Germinal center (tissue), 1 donor: ENCODE measurements at regions not wholly inside any gene's neighbourhood (a gene's known extent, or its start where the extent isn't known, plus 50 kb on each side); places are given as distances from the start of the nearest gene placed in this dataset.

ENCODE experiments used
- DNase-seq: peaks from one replicate; pipeline ENCODE4 v3.0.0; 2012; ENCODE audit warnings: mixed read lengths, low spot score

DNA sequence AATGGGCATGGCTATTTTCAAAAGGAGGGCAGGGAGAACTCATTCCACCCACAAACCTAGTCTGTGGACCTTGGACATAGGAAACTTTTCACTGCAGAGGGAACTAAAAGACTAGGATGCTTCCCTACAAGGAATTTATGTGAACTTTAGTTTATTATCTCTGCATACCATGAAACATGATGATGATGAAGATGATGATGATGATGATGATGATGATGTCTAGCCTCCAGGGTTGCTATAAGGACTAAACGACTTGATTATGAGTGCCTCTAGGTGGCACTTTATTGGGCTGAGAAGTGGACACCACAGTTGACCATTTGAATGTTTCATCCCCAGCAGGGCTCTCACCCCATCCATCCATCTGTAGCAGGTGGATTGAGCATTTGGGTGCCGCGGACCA lies 260.0 kb upstream of the TCF4 start:
- no peak for DNase-seq

DNA sequence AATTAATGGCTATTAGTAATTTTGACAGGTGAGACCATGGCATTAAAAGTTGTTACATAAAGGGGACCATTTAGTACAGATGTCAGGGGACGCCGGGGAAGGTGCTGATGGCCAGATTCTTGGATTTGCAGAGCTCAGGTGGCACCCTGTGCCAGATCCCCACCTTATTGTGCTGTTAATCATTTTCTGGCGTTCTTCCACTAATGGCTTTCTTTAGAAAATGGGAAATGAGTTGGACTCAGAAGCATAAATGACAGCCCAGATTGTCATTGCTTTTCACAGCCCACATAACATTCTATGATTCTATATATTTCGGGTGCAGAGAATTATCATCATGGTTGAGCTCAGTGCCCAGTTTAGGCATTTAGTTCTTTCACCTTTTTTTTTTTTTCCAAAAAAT lies 257.2 kb upstream of the TCF4 start:
- no peak for DNase-seq

DNA sequence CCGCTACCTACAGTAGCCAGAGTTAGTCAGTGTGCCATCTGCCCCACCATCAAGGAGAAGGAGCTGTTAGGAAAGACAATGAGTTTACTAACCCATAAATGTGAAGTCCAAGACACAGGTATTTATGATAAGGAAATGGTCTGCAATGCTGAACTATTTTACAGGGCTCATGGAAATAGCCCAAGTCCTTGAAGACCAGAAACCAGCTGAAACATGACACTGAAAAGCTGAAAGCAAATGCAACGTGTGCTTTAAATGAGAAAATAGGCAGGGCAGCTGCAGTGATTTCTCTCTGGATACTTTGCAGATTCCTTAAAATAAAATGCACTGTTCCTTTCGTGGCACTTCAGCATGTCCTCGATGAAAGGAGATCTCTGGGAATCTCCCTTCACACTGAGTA lies 256.4 kb upstream of the TCF4 start:
- no peak for DNase-seq

DNA sequence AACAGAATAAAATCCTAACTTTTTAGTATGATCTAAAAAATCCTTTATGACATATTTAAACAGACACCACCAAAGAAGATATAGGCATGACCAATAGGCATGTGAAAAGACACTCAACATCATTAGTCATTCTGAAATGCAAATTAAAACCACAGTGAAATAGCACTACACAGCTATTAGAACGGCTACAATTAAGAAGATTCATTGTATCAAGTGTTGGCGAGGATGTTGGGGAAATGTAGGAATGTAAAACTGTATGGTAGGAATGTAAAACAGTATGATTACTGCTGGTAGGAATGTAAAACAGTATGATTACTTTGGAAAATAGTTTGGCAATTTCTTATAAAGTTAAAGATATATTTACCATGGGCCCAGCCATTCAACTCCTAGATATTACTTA lies 253.3 kb upstream of the TCF4 start:
- DNase-seq = no peak

DNA sequence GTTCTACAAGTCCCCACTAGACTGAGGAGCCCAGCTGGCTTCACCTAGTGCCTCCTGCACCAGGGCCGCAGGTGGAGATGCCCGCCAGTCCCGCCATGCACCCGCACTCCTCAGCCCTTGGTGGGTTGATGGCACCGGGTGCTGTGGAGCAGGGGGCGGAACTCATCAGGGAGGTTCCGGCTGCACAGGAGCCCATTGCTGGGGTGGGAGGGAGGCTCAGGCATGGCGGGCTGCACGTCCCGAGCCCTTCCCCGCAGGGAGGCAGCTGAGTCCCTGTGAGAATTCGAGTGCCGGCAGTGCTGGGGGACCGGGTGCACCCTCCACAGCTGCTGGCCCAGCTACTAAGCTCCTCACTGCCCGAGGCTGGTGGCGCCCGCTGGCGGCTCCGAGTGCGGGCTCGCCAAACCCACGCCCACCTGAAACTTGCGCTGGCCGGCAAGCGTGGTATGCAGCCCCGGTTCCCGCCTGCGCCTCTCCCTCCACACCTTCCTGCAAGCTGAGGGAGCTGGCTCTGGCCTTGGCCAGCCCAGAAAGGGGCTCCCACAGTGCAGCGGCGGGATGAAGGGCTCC lies 252.7 kb upstream of the TCF4 start:
- no peak for DNase-seq

DNA sequence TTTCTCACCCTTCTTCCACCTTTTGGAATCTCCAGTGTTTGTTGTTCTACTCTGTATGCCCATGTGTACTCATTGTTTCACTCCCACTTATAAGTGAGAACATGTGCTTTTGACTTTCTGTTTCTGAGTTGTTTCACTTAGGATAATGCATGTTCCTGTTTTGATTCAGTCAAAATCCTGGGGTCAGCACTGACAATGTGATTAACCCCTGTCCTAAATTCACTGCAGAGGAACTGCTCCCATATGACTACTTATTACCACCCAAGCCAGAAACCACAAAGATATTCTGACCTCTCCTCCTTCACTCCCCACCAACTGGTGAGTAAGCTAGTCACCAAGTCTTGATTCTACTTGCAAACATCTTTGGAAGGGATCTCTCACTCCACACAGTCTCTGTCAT lies 251.4 kb upstream of the TCF4 start:
- no peak for DNase-seq

DNA sequence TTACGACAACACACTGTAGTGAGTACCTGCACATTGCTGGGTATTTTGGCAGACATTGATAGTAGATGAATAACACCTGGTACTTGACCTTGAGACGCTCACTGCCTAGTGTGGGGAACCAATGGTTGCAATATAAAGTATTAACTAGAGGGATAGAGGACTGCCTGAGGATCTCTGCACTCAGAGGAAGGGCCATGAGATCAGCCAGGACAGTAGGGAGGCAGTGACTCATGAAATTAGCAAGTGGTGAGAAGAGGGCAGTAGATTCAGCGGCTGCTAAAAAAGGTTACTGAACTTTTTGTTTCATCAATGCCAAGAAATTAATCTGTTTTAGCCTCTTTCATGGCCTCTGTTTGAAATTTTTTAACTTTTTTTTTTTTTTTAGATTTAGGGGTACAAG lies 250.8 kb upstream of the TCF4 start:
- no peak for DNase-seq

DNA sequence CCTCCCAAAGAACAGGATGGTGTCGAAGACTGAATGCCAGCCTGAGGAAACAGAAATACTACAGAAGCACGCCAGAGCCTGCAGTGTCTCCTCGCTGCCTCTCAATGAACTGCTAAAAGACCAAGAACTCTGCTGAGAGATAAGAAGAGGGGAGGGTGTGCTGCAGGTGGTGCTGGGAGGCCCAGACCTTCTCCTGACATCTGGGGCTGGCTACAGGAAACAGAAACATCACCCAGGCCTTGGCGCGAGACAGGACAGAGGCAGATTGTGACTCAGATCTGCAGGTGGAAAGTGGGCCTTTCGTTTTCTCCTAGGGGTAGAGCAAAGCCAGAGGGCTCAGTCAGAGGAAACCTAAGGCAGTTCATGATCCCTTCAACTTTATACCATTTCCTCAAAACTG lies 250.3 kb upstream of the TCF4 start:
- no peak for DNase-seq

DNA sequence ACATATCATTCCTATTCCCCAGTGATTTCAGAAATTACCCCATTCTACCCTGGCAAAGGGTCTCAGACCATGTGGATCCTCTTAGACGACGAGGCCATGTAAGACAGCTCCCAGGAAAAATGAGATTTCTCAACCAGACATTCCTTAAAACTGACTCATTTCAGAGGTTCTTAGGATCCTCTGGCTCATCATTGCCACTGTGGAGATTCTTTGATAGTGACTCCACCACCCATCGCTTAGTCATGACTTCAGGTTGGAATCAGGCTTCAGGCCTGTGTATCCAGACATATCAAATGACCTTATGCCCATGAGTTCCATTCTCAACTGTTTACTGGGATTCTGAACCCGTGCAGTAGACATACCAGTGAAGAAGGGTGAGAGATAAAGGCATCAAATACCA lies 245.6 kb upstream of the TCF4 start:
- no peak for DNase-seq

DNA sequence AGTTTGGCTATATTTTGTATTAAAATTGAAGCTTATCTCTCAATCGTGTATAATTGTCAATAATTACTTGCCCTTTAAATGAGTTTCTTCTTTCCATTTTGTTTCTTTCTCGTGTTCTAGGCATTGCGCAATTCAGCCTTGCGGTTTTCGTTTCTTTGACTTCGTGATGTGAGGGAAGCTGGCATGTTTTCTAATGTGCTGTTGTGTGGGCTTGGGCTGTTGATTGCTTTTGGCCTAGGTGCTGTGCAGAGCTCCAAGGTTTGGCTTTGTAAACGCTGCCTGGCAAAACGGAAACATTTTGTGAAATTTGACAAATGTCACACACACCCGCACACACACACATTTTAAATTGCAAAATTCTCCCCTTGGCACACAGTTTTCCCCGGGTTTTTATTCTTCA lies 242.6 kb upstream of the TCF4 start:
- no peak for DNase-seq

DNA sequence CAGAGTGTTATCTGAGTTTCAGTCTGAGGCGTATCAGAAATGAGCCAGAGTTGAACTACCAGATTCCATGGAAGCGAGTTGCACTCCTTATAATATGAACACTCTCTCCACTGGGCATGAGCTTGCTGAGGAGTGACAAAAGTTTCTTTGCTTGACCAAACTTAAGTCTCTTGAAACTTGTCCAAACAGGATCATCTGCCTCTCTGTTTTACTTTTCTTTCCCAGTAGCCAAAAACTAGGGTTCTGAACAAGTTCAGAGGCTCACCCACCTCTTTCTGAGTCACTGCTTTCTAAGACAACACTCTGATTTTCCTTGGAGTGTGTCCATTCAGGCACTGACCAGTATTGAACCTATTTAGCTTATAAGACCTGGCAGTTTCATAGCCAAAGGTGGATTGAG lies 233.2 kb upstream of the TCF4 start:
- no peak for DNase-seq

DNA sequence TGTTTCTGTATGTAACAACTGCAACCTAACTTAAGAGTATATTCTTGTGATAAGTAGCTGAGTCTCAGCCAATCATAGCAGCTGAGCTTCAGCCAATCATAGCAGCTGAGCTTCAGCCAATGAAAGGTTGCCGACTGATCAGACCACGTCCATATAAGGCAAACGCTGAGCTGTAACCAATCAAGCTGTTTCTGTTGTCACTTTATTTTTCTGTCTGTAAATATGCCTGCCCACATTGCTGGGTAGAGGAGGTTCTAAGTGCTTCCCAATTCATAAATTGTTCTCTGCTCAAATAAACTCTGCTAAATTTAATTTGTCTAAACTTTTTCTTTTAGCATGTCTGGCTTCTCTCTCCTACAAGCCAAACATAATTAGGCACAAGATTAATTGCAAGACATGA lies 231.5 kb upstream of the TCF4 start:
- no peak for DNase-seq

DNA sequence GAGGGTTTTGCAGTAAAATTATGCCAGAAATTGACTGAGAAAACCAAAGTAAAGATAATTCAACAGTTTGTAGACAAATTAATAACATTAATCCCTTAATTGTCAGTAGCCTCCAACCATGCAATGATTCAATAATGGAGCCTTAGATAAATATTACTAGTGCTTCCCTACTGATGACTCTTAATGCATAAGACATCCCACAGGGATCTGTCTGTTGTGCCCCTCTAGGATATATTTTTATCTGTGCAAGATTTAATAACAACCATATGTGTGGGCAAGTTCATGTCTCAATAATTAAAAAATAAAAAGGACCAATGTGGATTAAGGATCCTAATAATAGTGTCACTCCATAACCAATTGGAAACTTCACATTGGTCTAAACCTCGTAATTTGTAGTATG lies 230.3 kb upstream of the TCF4 start:
- DNase-seq = no peak

DNA sequence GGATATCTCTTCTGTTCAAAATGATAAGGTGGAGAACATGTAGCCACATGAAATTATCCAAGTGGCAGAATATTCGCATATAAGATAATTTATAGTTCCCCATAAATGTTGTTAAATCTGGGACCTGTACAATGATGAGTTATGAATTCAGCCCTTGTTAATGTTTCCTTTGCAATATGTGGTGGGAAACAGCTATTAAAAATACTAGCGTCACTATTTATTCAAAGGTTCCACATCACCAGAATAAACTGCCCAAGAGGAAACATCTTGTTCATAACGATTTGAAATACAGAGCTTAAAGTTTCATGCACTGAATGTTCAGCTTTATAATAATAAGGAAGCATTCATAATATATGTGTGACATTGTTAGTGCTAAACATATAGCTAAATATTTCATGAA lies 223.9 kb upstream of the TCF4 start:
- no peak for DNase-seq

DNA sequence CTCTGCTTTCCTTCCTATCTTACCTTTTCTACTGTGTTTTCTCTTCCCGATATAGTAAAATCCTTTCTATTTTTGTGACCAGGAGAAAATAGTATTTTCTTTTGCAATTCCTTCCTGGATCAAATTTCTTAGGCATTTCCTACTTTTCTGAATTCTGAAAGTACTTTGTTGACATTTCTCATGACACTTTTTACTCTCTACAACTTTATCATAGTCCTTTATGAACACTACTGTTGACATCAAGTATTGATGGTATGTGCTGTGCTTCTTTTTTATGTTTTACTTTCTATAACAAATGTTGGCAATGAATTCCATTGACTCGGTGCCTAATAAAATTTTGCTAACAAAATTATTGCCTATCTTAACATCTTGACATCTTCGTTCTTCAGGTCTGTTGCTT lies 217.7 kb upstream of the TCF4 start:
- DNase-seq = no peak

DNA sequence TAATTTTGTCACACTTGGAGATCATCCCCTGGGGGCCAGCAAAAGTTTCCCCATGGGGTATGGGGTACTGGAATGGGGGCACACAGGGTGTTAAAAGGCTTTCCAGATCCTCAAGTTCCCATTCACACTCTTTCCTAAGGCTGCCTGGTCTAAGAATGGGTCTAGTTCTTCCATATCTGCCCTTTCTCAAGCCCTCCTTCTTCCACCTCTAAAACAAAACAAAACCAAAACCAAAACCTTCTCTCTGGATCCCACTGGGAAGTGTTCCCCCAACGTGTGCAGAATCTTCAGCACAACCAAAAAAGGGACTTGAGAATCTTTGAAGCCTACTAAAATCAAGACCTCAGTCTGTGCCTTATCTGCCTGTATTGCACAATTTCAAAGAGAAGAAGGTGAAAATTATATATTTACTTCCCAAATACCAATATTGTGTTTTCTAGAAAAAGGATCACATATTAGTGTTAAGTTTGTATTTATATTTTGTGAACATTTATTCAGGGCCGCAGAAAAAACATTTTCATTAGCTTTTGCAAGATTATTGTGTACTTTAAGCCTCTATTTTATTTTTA lies 207.2 kb upstream of the TCF4 start:
- no peak for DNase-seq

DNA sequence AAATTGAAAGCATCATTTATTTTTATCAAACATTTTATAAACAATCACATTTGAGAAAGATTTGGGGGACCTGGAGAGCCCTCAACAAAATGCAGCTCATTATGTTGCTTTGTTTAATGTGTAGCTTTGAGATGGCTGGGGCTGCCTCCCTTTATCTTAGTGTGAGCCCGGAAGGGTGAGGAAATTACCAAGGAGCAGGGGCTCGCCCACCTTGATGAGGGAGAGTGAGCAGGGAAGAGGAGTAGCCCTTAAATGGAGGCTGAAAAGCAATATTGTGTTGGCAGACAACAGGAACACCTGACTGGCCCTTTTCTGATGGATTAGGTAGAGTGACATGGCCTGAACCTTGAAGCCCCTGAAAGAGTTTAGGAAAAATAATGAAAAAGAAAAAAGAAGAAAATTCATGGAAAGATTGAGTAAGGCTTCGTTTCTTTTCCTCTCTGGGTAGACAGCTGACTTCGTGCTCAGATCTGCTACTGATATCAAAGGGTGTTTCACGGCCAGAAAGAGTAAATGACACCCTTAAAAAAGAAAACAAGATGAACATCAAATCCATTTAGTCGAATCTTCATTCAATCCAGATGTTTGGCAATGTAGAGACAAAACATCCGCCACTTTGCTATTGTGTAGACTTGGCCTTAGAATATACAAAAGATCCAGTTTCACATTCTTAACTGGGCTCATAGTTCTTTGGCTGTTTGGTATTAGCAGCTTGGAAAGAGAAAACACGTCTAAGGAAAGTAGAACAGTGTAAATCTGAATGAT lies 206.5 kb upstream of the TCF4 start:
- DNase-seq = no peak

DNA sequence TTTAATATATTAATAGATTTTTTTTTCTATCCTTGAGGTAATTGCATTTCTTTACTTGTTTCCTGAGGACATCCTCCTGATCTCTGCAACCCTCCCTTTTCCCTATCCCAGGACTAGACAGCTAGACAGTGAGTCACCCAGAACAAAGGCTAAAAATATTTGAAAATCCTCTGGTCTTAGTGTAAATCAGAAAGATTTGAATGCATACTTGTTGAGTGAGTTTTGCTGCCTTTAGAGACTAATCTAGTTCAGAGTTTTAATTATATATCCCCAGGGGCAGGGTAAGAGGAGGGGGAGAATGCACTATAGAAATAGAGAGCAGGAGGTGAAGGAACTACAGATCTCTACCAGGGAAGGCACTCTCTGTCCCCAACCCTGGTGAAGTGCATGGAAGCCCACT lies 202.3 kb upstream of the TCF4 start:
- DNase-seq = no peak

DNA sequence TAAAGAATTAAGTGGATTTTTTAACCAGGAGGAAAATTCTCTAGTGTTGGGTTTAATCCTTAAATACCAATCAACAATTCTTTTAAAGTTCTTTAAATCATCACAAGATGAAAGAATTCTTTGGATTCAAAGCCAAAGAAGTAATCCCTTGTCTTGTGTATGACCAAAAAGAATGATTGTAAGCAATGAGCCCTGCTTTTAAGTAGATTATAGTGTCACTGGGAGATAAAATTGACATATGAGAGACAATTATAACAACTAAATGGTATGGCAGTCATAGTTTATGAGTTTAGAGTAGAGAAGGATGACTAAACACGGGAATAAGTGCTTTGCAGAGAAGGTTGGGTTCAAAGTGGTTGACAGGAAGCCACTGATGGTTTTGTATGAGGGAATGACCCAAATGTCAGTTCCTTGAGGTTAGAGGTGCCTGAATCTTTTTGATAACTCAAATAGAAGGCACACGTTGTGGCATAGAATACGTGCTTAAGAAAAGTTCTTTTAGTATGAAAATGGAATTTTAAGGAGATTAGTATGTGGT lies 199.6 kb upstream of the TCF4 start:
- no peak for DNase-seq

DNA sequence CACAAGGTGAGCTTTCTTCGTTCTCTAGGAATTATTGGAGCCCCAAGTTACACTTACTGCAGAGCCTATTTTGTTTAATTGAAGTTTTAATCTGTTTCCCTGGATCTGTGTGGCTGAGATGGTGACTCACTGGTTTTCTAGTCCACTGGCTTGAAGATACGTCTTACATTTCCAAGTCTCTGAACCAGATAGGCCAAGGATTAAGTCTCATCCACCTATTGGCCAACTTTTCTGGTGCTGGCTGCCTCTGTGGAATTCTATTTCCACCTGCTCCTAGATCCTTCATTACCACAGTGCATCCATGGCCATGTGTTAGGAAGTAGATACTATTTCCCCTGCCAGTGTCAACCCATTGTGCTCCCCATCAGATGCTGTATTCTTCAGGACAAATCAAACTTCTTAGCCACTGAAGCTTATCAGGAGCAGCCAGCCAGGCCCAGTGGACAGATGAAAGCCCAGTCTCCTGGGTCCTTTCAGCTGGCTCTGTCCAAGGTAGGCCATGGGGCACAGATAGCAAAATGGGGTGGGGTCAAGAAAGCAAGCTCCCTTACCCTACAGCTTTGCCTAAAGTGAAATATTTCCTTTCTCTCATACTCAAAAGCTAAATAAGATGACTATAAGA lies 198.8 kb upstream of the TCF4 start:
- DNase-seq = no peak

DNA sequence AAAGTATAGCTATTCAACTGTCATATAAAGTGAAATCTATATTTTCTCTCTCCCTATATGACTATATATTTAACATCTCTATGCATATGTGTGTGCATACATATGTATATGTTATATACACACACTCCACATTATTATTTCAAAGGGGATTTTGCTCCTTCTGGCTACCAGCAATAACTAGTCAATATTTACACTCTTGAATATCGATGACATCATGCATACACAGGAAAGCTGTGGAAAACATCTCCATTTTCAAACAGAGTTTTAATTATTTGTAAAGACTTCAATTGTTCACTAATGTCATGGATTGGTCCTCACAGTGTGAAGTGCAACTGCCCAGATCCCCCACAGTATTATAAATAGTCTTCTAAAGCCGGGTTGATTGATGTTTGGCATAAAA lies 195.9 kb upstream of the TCF4 start:
- no peak for DNase-seq

DNA sequence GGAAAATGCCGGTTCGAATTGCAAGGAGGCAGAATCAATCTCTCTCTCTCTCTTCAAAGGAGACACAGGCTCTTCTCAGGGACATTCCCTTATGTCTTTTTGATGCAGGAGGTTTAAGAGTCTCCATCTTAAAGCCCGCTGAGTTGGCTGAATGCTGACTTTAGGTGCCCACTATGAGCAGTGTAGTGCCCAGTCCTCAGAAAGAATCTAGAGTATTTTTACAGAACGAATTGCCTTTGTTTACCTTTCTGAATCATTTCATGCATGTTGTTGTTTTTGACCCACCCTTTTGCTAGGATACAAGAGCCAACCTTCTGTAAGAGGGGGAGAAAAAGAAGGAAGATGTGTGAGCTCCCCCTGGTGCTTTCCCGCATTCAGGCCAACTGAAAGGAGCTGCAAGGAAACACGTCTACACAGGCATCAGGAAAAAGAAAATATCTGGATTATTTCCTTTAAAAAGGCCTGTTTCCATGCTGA lies 193.5 kb upstream of the TCF4 start:
- DNase-seq = no peak

DNA sequence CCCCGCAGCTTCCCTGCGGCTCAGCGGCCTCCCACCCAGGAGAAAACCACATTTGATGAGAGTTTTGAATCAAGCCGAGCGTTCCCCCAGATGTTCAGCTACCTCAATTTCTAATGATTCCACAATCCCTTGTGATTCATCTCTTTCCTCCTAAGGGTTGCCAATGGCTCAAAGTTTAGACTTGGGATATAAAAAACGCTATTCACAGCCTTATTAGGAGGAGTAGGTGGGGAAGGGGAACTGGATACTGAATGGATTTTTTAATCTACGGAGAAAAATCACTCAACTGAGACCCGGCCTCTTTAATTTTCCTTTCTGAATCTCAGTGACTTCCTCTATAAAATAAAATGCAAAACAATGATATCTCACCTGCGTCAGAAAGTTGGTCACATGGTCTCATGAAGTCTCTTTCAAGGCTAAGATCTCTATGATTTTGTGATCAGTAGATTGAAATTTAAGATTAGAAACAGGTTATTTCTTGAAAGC lies 192.6 kb upstream of the TCF4 start:
- peak; percentile 40 for DNase-seq
